GM12878 (cell line): ENCODE measurements at regions not wholly inside any gene's neighbourhood (a gene's known extent, or its start where the extent isn't known, plus 50 kb on each side); places are given as distances from the start of the nearest gene placed in this dataset.

Experiments
- ATAC-seq: fragments of 200-7000 bp; cut with Tn5 transposase; 3 replicates; pipeline ENCODE4 v1.9.1; 2020; ENCODE audit warnings: mild to moderate bottlenecking, moderate library complexity
- BruUV-seq: library from RNA; stranded (reverse); fragments of 400-500 nt; replicated peaks from 2 replicates; lab custom pipeline; 2021; lab: Mats Ljungman, UMichigan
- CTCF ChIA-PET: fragments of 300-600 bp; sonication (Branson Sonifier 250); formaldehyde crosslinking; extraction: SDS; loops from one replicate; lab custom pipeline; 2021; ENCODE audit warnings: inconsistent platforms; lab: Yijun Ruan, JAX
- POLR2A ChIA-PET: fragments of 350-600 bp; formaldehyde crosslinking; extraction: SDS; loops from one replicate; lab custom pipeline; 2021; ENCODE audit warnings: inconsistent platforms; lab: Charles Lee
- RAD21 ChIA-PET: fragments of 300-600 bp; sonication (Branson Sonifier 250); formaldehyde crosslinking; loops from one replicate; lab custom pipeline; 2023; ENCODE audit warnings: antibody characterized with exemption; ENCODE audit not compliant: unreplicated experiment; lab: Charles Lee
- SMC1A ChIA-PET: fragments of 300-600 bp; sonication (Branson Sonifier 250); formaldehyde crosslinking; loops from one replicate; lab custom pipeline; 2023; ENCODE audit not compliant: unreplicated experiment, uncharacterized antibody; lab: Charles Lee
- DNase-seq: peaks from one replicate; pipeline ENCODE4 v3.0.0-alpha.2; 2011; ENCODE audit warnings: low read depth, low spot score
- FAIRE-seq: peaks from 3 replicates; lab custom pipeline; 2011; peaks lifted over from hg19 to GRCh38; lab: Jason Lieb, UNC
- H2AFZ ChIP-seq: 2 replicates; pipeline ENCODE4 v1.6.0; 2011; ENCODE audit warnings: low read depth, low read length, control low read depth; ENCODE audit not compliant: control insufficient read depth
- H3K27ac ChIP-seq: 2 replicates; pipeline ENCODE4 v1.5.1; 2011; ENCODE audit warnings: control low read depth; ENCODE audit not compliant: control insufficient read depth, insufficient read depth
- H3K27me3 ChIP-seq, 2 experiments: replicated peaks in 1 of 2; 2 replicates each; pipeline versions ENCODE4 v1.6.0 to v1.6.1; 2011; ENCODE audit warnings: low read length in 1 of 2; ENCODE audit not compliant: control insufficient read depth in 2 of 2, insufficient read depth in 2 of 2
- H3K36me3 ChIP-seq, 2 experiments: 2 replicates each; pipeline ENCODE4 v1.5.1; 2011; ENCODE audit warnings: low read length in 1 of 2; ENCODE audit not compliant: control insufficient read depth in 2 of 2, insufficient read depth in 2 of 2
- H3K4me1 ChIP-seq: 2 replicates; pipeline ENCODE4 v1.6.1; 2011; ENCODE audit warnings: mild to moderate bottlenecking, low read length, moderate library complexity, mixed read lengths; ENCODE audit not compliant: control insufficient read depth, insufficient read depth
- H3K4me2 ChIP-seq: 2 replicates; pipeline ENCODE4 v1.6.0; 2011; ENCODE audit warnings: control low read depth; ENCODE audit not compliant: control insufficient read depth, insufficient read depth
- H3K4me3 ChIP-seq: fragments of 200-600 bp; sonication (generic); 2 replicates; pipeline ENCODE4 v1.5.1; 2016
- H3K79me2 ChIP-seq: 2 replicates; pipeline ENCODE4 v1.6.0; 2011; ENCODE audit warnings: low read length; ENCODE audit not compliant: control insufficient read depth, insufficient read depth
- H3K9ac ChIP-seq: 2 replicates; pipeline ENCODE4 v1.8.0; 2011; ENCODE audit warnings: low read length, control low read depth, mixed read lengths; ENCODE audit not compliant: control insufficient read depth, insufficient read depth
- H3K9me3 ChIP-seq: replicated peaks from 3 replicates; pipeline ENCODE4 v1.5.1; 2011; ENCODE audit warnings: mild to moderate bottlenecking, low read length; ENCODE audit not compliant: control insufficient read depth, insufficient read depth
- H4K20me1 ChIP-seq: 2 replicates; pipeline ENCODE4 v1.6.0; 2011; ENCODE audit not compliant: control insufficient read depth, insufficient read depth
- CEBPB ChIP-seq, 2 experiments: fragments of 150-350 bp in 1 of 2; IDR thresholded peaks; 2 replicates each; pipeline ENCODE4 v1.6.1; 2012 to 2014; ENCODE audit warnings: low read depth in 2 of 2, low read length in 2 of 2, borderline replicate concordance in 1 of 2, inconsistent platforms in 1 of 2
- CHD1 ChIP-seq: IDR thresholded peaks from 2 replicates; pipeline ENCODE4 v1.6.1; 2012; ENCODE audit warnings: low read depth, low read length, improper control_type of control experiment
- FOXK2 ChIP-seq: fragments of 450-650 bp; IDR thresholded peaks from 2 replicates; pipeline ENCODE4 v1.6.1; 2017; ENCODE audit warnings: mild to moderate bottlenecking, moderate library complexity
- KDM1A ChIP-seq: fragments of 200-600 bp; sonication (generic); IDR thresholded peaks from 2 replicates; pipeline ENCODE4 v1.6.1; 2016; ENCODE audit warnings: borderline replicate concordance
- MYB ChIP-seq: fragments of 150-350 bp; IDR thresholded peaks from 2 replicates; pipeline ENCODE4 v1.6.1; 2014; ENCODE audit warnings: mild to moderate bottlenecking, low read depth, low read length, borderline replicate concordance
- RELA ChIP-seq: fragments of 450-650 bp; IDR thresholded peaks from 2 replicates; pipeline ENCODE4 v1.8.0; 2014; ENCODE audit warnings: borderline replicate concordance; ENCODE audit not compliant: partially characterized antibody
- RUNX3 ChIP-seq: IDR thresholded peaks from 2 replicates; pipeline ENCODE4 v1.6.1; 2012; ENCODE audit warnings: low read length, inconsistent platforms
- SMAD1 ChIP-seq: fragments of 450-650 bp; IDR thresholded peaks from 2 replicates; pipeline ENCODE4 v1.6.1; 2018; ENCODE audit warnings: mild to moderate bottlenecking, low read depth; ENCODE audit not compliant: partially characterized antibody
- TCF7 ChIP-seq: IDR thresholded peaks from 2 replicates; pipeline ENCODE4 v1.6.1; 2014; ENCODE audit warnings: antibody characterized with exemption, borderline replicate concordance
- ZNF622 ChIP-seq: fragments of 450-650 bp; IDR thresholded peaks from 2 replicates; pipeline ENCODE4 v1.6.1; 2017; ENCODE audit warnings: mild to moderate bottlenecking, inconsistent platforms
- WGBS: methylation state at CpG from one replicate; pipeline ENCODE4 v1.1.6; 2016; ENCODE audit warnings: low lambda C conversion rate; ENCODE audit not compliant: insufficient replicate concordance, insufficient coverage; ENCODE audit errors: missing lambda C conversion rate; 5-methylcytosine and 5-hydroxymethylcytosine counted together
- in situ Hi-C: fragments of 300-500 bp; cut with MboI; formaldehyde crosslinking; loops from 9 replicates; pipeline ENCODE4 v1.14.3; 2018; ENCODE audit warnings: mixed read lengths
- intact Hi-C: fragments of 100-400 bp; cut with micrococcal nuclease; formaldehyde crosslinking; loops from one replicate; pipeline ENCODE4 v1.14.2; 2022; ENCODE audit not compliant: unreplicated experiment
- TF ChIP-seq, protein P1 (sequence below): IDR thresholded peaks from 2 replicates; pipeline ENCODE4 v1.6.1; 2012; ENCODE audit warnings: low read length, inconsistent platforms
- TF ChIP-seq, protein P2 (sequence below): fragments of 450-650 bp; IDR thresholded peaks from 2 replicates; pipeline ENCODE4 v1.6.1; 2017; ENCODE audit warnings: antibody characterized with exemption, mild to moderate bottlenecking, moderate library complexity

DNA sequence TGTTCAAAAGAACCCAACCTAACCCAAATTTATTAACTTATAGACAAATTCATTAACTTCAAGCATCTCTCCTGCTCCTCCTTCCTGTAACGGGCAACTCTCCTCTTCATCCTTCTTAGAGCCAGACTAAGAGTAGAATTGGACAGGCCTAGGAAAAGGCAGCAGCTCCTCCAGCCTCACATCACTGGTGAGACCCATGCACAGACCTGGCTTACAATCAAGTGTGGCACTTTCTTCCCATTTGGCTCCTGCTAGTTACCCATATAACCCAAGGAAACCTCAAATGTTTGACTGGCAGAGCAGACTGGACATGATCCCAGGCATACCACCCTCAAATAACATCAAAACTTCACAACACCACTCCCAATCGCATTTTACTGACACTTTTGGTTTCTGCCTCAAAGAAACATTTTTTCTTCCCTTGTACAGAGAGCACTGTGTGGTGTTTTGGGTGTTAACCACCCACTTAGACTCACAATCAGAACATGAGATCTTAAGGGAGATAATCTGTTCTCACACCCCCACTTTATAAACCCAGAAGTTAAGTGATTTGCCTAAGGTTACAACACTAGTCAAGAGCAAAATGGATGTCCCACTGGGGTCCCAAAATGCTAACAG lies 101.4 kb downstream of the SIPA1L2 start:
- WGBS: 0% methylated on average over 2 of the region's 2 CpGs
- H3K9ac ChIP-seq: no peak overlapping the region
- in situ Hi-C loops: no loop called here
- TF ChIP-seq, protein P1, sequence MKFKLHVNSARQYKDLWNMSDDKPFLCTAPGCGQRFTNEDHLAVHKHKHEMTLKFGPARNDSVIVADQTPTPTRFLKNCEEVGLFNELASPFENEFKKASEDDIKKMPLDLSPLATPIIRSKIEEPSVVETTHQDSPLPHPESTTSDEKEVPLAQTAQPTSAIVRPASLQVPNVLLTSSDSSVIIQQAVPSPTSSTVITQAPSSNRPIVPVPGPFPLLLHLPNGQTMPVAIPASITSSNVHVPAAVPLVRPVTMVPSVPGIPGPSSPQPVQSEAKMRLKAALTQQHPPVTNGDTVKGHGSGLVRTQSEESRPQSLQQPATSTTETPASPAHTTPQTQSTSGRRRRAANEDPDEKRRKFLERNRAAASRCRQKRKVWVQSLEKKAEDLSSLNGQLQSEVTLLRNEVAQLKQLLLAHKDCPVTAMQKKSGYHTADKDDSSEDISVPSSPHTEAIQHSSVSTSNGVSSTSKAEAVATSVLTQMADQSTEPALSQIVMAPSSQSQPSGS: no peak
- no peak for TF ChIP-seq RELA
- no peak for TF ChIP-seq MYB
- no peak for TF ChIP-seq RUNX3
- TF ChIP-seq, all 136 proteins: peak for 0
- FAIRE-seq (no peak), DNase-seq (no peak), ATAC-seq (no peak)
- CTCF ChIA-PET: no interaction called here
- Histone ChIP-seq H4K20me1 (no peaks in the 10 kb centered on the region), H3K9me3 (no peaks in the 10 kb centered on the region), H3K79me2 (no peaks in the 10 kb centered on the region), H3K4me3 (no peak overlapping the region), H3K27me3 (peaks cover 0 to 2% of the 10 kb centered on the region in 2 experiments; a peak in 1 of 4 replicates), H3K4me2 (no peak overlapping the region), H3K36me3 (no peaks in the 10 kb centered on the region), H3K27ac (no peak overlapping the region), H2AFZ (no peak overlapping the region), H3K4me1 (no peaks in the 10 kb centered on the region)
- RAD21 ChIA-PET: no interaction called here
- intact Hi-C loops: no loop called here
- BruUV-seq: no TSS peak
- POLR2A ChIA-PET: no interaction called here
- SMC1A ChIA-PET: no interaction called here

DNA sequence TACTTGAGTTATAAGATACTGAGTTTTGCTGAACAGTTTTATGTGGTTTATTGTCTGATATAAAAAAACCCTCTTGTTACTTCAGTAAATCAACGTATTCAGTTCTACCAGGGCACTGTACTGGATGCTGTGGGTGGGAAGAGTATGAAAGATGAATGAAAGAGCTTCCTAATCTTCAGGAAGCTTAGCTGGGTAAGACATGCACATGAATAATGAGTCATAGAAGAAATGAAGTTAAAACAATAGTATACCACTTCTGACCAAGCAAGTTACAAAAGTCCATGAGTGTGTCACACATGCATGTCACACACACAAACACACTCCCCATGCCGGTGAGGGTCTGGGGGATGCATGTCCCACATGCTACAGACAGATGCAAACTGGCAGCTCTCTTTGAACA lies 105.9 kb downstream of the SIPA1L2 start:
- FAIRE-seq (no peak), ATAC-seq (no peak), DNase-seq (no peak)
- Histone ChIP-seq H3K36me3 (no peaks in the 10 kb centered on the region), H3K9ac (no peak overlapping the region), H3K4me2 (no peak overlapping the region), H3K9me3 (no peaks in the 10 kb centered on the region), H2AFZ (no peak overlapping the region), H3K4me3 (no peak overlapping the region), H3K27ac (no peak overlapping the region), H3K27me3 (0 out of 4 replicates have a peak, but pooled peaks cover 0 to 2% of the 10 kb centered on the region in 2 experiments), H3K4me1 (no peaks in the 10 kb centered on the region), H4K20me1 (no peaks in the 10 kb centered on the region), H3K79me2 (no peaks in the 10 kb centered on the region)
- SMC1A ChIA-PET: no interaction called here
- RAD21 ChIA-PET: no interaction called here
- BruUV-seq: no TSS peak
- POLR2A ChIA-PET: no interaction called here
- CTCF ChIA-PET: no interaction called here
- in situ Hi-C loops: no loop called here
- 0% methylated on average over 2 of the region's 2 CpGs for WGBS
- intact Hi-C loops: no loop called here
- no peak for TF ChIP-seq ZNF622
- TF ChIP-seq KDM1A: no peak
- TF ChIP-seq, protein P2, sequence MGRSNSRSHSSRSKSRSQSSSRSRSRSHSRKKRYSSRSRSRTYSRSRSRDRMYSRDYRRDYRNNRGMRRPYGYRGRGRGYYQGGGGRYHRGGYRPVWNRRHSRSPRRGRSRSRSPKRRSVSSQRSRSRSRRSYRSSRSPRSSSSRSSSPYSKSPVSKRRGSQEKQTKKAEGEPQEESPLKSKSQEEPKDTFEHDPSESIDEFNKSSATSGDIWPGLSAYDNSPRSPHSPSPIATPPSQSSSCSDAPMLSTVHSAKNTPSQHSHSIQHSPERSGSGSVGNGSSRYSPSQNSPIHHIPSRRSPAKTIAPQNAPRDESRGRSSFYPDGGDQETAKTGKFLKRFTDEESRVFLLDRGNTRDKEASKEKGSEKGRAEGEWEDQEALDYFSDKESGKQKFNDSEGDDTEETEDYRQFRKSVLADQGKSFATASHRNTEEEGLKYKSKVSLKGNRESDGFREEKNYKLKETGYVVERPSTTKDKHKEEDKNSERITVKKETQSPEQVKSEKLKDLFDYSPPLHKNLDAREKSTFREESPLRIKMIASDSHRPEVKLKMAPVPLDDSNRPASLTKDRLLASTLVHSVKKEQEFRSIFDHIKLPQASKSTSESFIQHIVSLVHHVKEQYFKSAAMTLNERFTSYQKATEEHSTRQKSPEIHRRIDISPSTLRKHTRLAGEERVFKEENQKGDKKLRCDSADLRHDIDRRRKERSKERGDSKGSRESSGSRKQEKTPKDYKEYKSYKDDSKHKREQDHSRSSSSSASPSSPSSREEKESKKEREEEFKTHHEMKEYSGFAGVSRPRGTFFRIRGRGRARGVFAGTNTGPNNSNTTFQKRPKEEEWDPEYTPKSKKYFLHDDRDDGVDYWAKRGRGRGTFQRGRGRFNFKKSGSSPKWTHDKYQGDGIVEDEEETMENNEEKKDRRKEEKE: no peak
- TF ChIP-seq FOXK2: no peak
- TF ChIP-seq CHD1: no peak
- no peak for TF ChIP-seq SMAD1
- no peak for TF ChIP-seq TCF7
- no peak for TF ChIP-seq CEBPB (IDR thresholded peaks at IDR 0.05; ENCODE audit: borderline replicate concordance in 1 of 2, low read depth in 2 of 2, low read length in 2 of 2)
